ENCODE measurements at regions not wholly inside any gene's neighbourhood (a gene's known extent, or its start where the extent isn't known, plus 50 kb on each side); places are given as distances from the start of the nearest gene placed in this dataset.

DNA sequence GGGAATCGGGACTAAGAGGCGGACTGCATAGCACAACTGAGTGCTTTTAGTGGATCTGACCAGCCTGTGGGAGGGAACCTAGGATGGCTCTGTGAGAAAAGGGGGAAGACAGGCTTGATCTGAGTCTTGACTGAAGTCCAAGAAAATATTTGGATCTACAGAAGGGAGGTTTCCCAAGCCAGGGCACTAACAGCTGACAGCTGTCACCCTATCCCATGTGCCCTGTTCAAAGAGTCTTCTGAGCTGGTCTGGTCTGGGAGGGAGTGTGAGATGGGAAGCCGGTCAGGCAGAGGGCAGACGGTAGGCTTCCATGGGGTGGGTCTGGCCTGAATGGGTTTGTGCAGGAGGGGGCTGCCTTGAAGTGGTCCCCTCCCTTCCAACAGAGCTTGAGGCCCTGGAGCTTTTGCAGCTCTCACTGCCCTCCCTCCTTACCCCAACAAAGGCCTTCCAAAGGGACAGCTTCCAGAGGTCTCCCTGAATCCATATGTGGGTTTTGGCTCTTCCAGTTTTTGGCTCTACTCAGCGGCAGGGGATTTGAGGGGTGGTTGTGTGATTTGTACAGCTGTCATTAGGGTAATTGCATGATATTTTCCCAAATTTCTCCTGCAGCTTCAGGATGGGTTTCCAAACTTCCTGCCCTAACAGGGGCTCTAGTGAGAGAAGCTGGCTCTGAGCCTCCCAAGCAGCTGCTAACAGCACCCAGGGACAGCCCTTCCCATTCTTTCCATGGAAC lies 643.7 kb downstream of the BCOR start:
- TF ChIP-seq, protein P1, sequence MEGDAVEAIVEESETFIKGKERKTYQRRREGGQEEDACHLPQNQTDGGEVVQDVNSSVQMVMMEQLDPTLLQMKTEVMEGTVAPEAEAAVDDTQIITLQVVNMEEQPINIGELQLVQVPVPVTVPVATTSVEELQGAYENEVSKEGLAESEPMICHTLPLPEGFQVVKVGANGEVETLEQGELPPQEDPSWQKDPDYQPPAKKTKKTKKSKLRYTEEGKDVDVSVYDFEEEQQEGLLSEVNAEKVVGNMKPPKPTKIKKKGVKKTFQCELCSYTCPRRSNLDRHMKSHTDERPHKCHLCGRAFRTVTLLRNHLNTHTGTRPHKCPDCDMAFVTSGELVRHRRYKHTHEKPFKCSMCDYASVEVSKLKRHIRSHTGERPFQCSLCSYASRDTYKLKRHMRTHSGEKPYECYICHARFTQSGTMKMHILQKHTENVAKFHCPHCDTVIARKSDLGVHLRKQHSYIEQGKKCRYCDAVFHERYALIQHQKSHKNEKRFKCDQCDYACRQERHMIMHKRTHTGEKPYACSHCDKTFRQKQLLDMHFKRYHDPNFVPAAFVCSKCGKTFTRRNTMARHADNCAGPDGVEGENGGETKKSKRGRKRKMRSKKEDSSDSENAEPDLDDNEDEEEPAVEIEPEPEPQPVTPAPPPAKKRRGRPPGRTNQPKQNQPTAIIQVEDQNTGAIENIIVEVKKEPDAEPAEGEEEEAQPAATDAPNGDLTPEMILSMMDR (IDR thresholded peaks at IDR 0.05; ENCODE audit: low read depth, low read length, poor library complexity, severe bottlenecking): no peak
- TF ChIP-seq EZH2phosphoT487 (IDR thresholded peaks at IDR 0.05; ENCODE audit: borderline replicate concordance, low read length): no peak

All from DOHH2 (cell line).